Body of pancreas (tissue), 4 donors: ENCODE measurements at regions not wholly inside any gene's neighbourhood (a gene's known extent, or its start where the extent isn't known, plus 50 kb on each side); places are given as distances from the start of the nearest gene placed in this dataset.

Experiments used
- ATAC-seq: fragments of 150-250 bp; one replicate; pipeline ENCODE4 v1.9.1; 2016
- DNase-seq, 4 donors: peaks; one replicate each; pipeline ENCODE4 v3.0.0-alpha.2; 2019
- H3K27ac ChIP-seq, 4 donors: fragments of 200-600 bp; sonication (generic); 1 replicate in 3 of 4; 2 replicates in 1 of 4; pipeline versions ENCODE4 v1.5.1 to v1.6.1; 2016 to 2019; ENCODE audit warnings: mild to moderate bottlenecking in 1 of 4, mixed read lengths in 1 of 4, moderate library complexity in 1 of 4
- H3K27me3 ChIP-seq, 2 donors: fragments of 200-600 bp; sonication (generic); one replicate each; pipeline ENCODE4 v1.6.0; 2016; ENCODE audit warnings: mild to moderate bottlenecking in 1 of 2
- H3K36me3 ChIP-seq, 2 donors: fragments of 200-600 bp; sonication (generic); replicated peaks in 1 of 2; 2 replicates each; pipeline ENCODE4 v1.5.1; 2016; ENCODE audit warnings: low read depth in 2 of 2; ENCODE audit not compliant: insufficient read depth in 1 of 2
- H3K4me1 ChIP-seq: fragments of 200-600 bp; sonication (generic); one replicate; pipeline ENCODE4 v1.6.0; 2016
- H3K4me3 ChIP-seq, 2 donors: fragments of 200-600 bp; sonication (generic); 1 replicate in 1 of 2; 2 replicates in 1 of 2; pipeline ENCODE4 v1.5.1; 2016 to 2019
- H3K9me3 ChIP-seq, 3 donors: fragments of 200-600 bp; sonication (generic); 1 replicate in 2 of 3; 2 replicates in 1 of 3; pipeline ENCODE4 v1.5.1; 2016
- CTCF ChIP-seq, 7 experiments: fragments of 450-650 bp in 4 of 7; fragments of 200-600 bp in 3 of 7; sonication (generic) in 3 of 7; IDR thresholded peaks; one replicate each; pipeline ENCODE4 v1.5.1; 2016 to 2019; ENCODE audit warnings: antibody characterized with exemption in 7 of 7
- POLR2A ChIP-seq, 3 donors: fragments of 450-650 bp; IDR thresholded peaks; one replicate each; pipeline ENCODE4 v1.6.1; 2016; ENCODE audit warnings: antibody characterized with exemption in 3 of 3, mild to moderate bottlenecking in 2 of 3
- WGBS, 2 donors: methylation state at CpG; one replicate each; pipeline ENCODE4 v1.1.5; 2017; 5-methylcytosine and 5-hydroxymethylcytosine counted together
- intact Hi-C: fragments of 100-400 bp; cut with DNase I; formaldehyde crosslinking; loops from one replicate; pipeline ENCODE4 v1.15.1; 2023

GRCh38 chr7:92973293-92973731 lies 136.9 kb upstream of the CDK6 start:
- intact Hi-C loops = no loop called here
- Histone ChIP-seq H3K27ac (no peak overlapping the region), H3K27me3 (no peaks in the 10 kb centered on the region), H3K4me1 (no peaks in the 10 kb centered on the region), H3K4me3 (no peak overlapping the region), H3K36me3 (no peaks in the 10 kb centered on the region), H3K9me3 (no peaks in the 10 kb centered on the region)
- ATAC-seq (no peak), DNase-seq (no peak)
- TF ChIP-seq CTCF (IDR thresholded peaks at IDR 0.05) = no peak
- no peak for TF ChIP-seq POLR2A (IDR thresholded peaks at IDR 0.05)

DNA sequence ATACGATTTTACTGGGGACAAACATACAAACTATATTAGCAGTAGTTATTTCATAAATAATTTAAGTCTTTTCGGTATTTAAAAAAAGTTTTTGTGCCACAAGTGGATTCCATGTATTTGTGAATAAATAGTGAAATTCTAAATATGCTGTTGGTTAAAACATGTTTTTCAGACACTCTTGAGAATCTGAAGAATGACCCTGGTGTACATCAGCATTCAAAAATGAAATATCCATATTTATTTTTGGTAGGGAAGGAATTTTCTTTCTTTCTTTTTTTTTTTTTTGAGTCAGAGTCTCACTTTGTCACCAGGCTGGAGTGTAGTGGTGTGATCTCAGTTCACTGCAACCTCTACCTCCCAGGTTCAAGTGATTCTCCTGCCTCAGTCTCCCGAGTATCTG lies 136.1 kb upstream of the CDK6 start:
- H3K27me3 ChIP-seq = no peaks in the 10 kb centered on the region
- no peaks in the 10 kb centered on the region for H3K36me3 ChIP-seq
- no peak for ATAC-seq
- DNase-seq = no peak
- TF ChIP-seq CTCF (IDR thresholded peaks at IDR 0.05) (no peak), POLR2A (IDR thresholded peaks at IDR 0.05) (no peak)
- WGBS, 2 donors = 55 to 69% methylated on average over 3 of the region's 3 CpGs
- intact Hi-C loops = no loop called here
- H3K9me3 ChIP-seq = no peaks in the 10 kb centered on the region
- no peak overlapping the region for H3K27ac ChIP-seq
- no peaks in the 10 kb centered on the region for H3K4me1 ChIP-seq
- H3K4me3 ChIP-seq = no peak overlapping the region

- Histone ChIP-seq H3K36me3 (no peaks in the 10 kb centered on the region), H3K27me3 (no peaks in the 10 kb centered on the region), H3K27ac (no peak overlapping the region), H3K9me3 (no peaks in the 10 kb centered on the region), H3K4me1 (no peaks in the 10 kb centered on the region), H3K4me3 (no peak overlapping the region)
- DNase-seq (no peak), ATAC-seq (no peak)
- TF ChIP-seq CTCF (IDR thresholded peaks at IDR 0.05) = no peak
- TF ChIP-seq POLR2A (IDR thresholded peaks at IDR 0.05) = no peak
- intact Hi-C loops = no loop called here
- WGBS, 2 donors = 57 to 64% methylated on average over 3 of the region's 3 CpGs
These were observed 132.7 kb upstream of the CDK6 start for GRCh38 chr7:92969061-92969460.

- TF ChIP-seq POLR2A (IDR thresholded peaks at IDR 0.05) = no peak
- no peak for TF ChIP-seq CTCF (IDR thresholded peaks at IDR 0.05)
- intact Hi-C loops = no loop called here
- Histone ChIP-seq H3K9me3 (no peaks in the 10 kb centered on the region), H3K27me3 (no peaks in the 10 kb centered on the region), H3K4me1 (peaks cover 3% of the 10 kb centered on the region), H3K36me3 (no peaks in the 10 kb centered on the region), H3K27ac (no peak overlapping the region), H3K4me3 (no peak overlapping the region)
- DNase-seq (no peak), ATAC-seq (no peak)
- 57 to 60% methylated on average over 1 of the region's 1 CpG for WGBS, 2 donors
These were observed 132.1 kb upstream of the CDK6 start for GRCh38 chr7:92968502-92968901.

DNA sequence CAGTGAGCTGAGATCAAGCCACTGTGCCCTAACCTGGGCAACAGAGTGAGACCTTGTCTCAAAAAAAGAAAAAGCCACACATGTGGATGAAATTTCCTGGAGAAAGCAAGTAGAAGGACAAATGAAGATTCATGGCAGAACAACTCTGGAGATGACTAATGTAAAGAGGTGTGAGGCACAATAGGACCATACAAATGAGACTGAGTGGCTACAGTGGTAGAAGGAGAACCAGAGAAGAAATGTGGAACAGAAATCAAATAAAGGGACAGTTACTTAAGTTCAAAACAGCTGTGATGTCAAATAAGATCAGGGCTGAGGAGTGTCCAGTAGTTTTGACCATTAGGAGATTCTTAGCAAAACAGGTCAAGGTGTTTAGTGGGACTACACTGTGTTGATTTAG lies 130.9 kb upstream of the CDK6 start:
- peaks cover 4% of the 10 kb centered on the region for H3K4me1 ChIP-seq
- H3K4me3 ChIP-seq = no peak overlapping the region
- DNase-seq (no peak), ATAC-seq (no peak)
- no peaks in the 10 kb centered on the region for H3K36me3 ChIP-seq
- no peak overlapping the region for H3K27ac ChIP-seq
- intact Hi-C loops = no loop called here
- no peak for TF ChIP-seq POLR2A (IDR thresholded peaks at IDR 0.05)
- no peak for TF ChIP-seq CTCF (IDR thresholded peaks at IDR 0.05)
- no peaks in the 10 kb centered on the region for H3K27me3 ChIP-seq
- no peaks in the 10 kb centered on the region for H3K9me3 ChIP-seq
